H9 (cell line): ENCODE measurements at regions not wholly inside any gene's neighbourhood (a gene's known extent, or its start where the extent isn't known, plus 50 kb on each side); places are given as distances from the start of the nearest gene placed in this dataset.

Experiments used
- DNase-seq: peaks from one replicate; pipeline ENCODE4 v3.0.0-alpha.2; 2017
- H2AFZ ChIP-seq: one replicate; pipeline ENCODE4 v1.6.1; 2013; ENCODE audit warnings: mild to moderate bottlenecking, low read length, control low read depth, moderate library complexity
- H2AK5ac ChIP-seq: 2 replicates; pipeline ENCODE4 v1.6.1; 2013; ENCODE audit warnings: low read length, control low read depth, mixed read lengths; ENCODE audit not compliant: insufficient read length
- H2BK120ac ChIP-seq: one replicate; pipeline ENCODE4 v1.6.1; 2013; ENCODE audit warnings: low read depth, mild to moderate bottlenecking, low read length, control low read depth, inconsistent platforms; ENCODE audit not compliant: poor library complexity, severe bottlenecking
- H2BK12ac ChIP-seq: 2 replicates; pipeline ENCODE4 v1.6.1; 2013; ENCODE audit warnings: low read length, control low read depth, mixed read lengths, low read depth; ENCODE audit not compliant: insufficient read length
- H2BK15ac ChIP-seq: 2 replicates; pipeline ENCODE4 v1.6.1; 2013; ENCODE audit warnings: low read depth, low read length, control low read depth
- H2BK20ac ChIP-seq: one replicate; pipeline ENCODE4 v1.6.1; 2013; ENCODE audit warnings: low read depth, mild to moderate bottlenecking, low read length, control low read depth, inconsistent platforms; ENCODE audit not compliant: poor library complexity, severe bottlenecking
- H2BK5ac ChIP-seq: 2 replicates; pipeline ENCODE4 v1.6.1; 2013; ENCODE audit warnings: low read length, control low read depth, mixed read lengths; ENCODE audit not compliant: insufficient read length
- H3K14ac ChIP-seq: 2 replicates; pipeline ENCODE4 v1.6.1; 2013; ENCODE audit warnings: low read length, control low read depth; ENCODE audit not compliant: insufficient read depth
- H3K18ac ChIP-seq: 2 replicates; pipeline ENCODE4 v1.6.1; 2013; ENCODE audit warnings: low read depth, mild to moderate bottlenecking, mixed read lengths, low read length, control low read depth; ENCODE audit not compliant: insufficient read length
- H3K23ac ChIP-seq: 2 replicates; pipeline ENCODE4 v1.6.1; 2013; ENCODE audit warnings: low read length, control low read depth, mixed read lengths, low read depth; ENCODE audit not compliant: insufficient read length
- H3K23me2 ChIP-seq: 2 replicates; pipeline ENCODE4 v1.6.1; 2013; ENCODE audit warnings: low read depth, mild to moderate bottlenecking, mixed read lengths, low read length, control low read depth; ENCODE audit not compliant: insufficient read length, poor library complexity, severe bottlenecking
- H3K27ac ChIP-seq: 2 replicates; pipeline ENCODE4 v1.5.1; 2013; ENCODE audit warnings: low read length, control low read depth, mixed read lengths, low read depth; ENCODE audit not compliant: insufficient read length
- H3K27me3 ChIP-seq: 2 replicates; pipeline ENCODE4 v1.6.1; 2013; ENCODE audit warnings: low read length, control low read depth, inconsistent platforms; ENCODE audit not compliant: insufficient read depth
- H3K4ac ChIP-seq: 2 replicates; pipeline ENCODE4 v1.6.1; 2013; ENCODE audit warnings: low read depth, mild to moderate bottlenecking, control low read depth, inconsistent platforms, low read length, moderate library complexity
- H3K4me1 ChIP-seq: 2 replicates; pipeline ENCODE4 v1.6.1; 2013; ENCODE audit warnings: low read length, control low read depth, inconsistent platforms; ENCODE audit not compliant: insufficient read depth
- H3K4me2 ChIP-seq: 2 replicates; pipeline ENCODE4 v1.6.1; 2013; ENCODE audit warnings: low read length, control low read depth, mixed read lengths; ENCODE audit not compliant: insufficient read length, insufficient read depth
- H3K56ac ChIP-seq: 2 replicates; pipeline ENCODE4 v1.6.1; 2013; ENCODE audit warnings: low read depth, mild to moderate bottlenecking, mixed read lengths, low read length, control low read depth; ENCODE audit not compliant: insufficient read length
- H3K79me1 ChIP-seq: 2 replicates; pipeline ENCODE4 v1.6.1; 2013; ENCODE audit warnings: low read depth, mild to moderate bottlenecking, moderate library complexity, low read length, control low read depth, inconsistent platforms; ENCODE audit not compliant: insufficient read depth, poor library complexity, severe bottlenecking
- H3K79me2 ChIP-seq: 2 replicates; pipeline ENCODE4 v1.6.1; 2013; ENCODE audit warnings: low read length, control low read depth, inconsistent platforms; ENCODE audit not compliant: insufficient read depth
- H3K9ac ChIP-seq: 2 replicates; pipeline ENCODE4 v1.6.1; 2013; ENCODE audit warnings: low read length, control low read depth, mixed read lengths; ENCODE audit not compliant: insufficient read length; ENCODE audit errors: extremely low read depth
- H3K9me3 ChIP-seq: one replicate; pipeline ENCODE4 v1.6.1; 2013; ENCODE audit warnings: low read depth, low read length, inconsistent platforms; ENCODE audit not compliant: control insufficient read depth
- H3T11ph ChIP-seq: one replicate; pipeline ENCODE4 v1.6.1; 2013; ENCODE audit warnings: mild to moderate bottlenecking, low read length, control low read depth, inconsistent platforms
- H4K20me1 ChIP-seq: one replicate; pipeline ENCODE4 v1.6.1; 2013; ENCODE audit not compliant: control insufficient read depth, insufficient read length, insufficient read depth
- H4K5ac ChIP-seq: 2 replicates; pipeline ENCODE4 v1.6.1; 2013; ENCODE audit warnings: low read depth, mild to moderate bottlenecking, mixed read lengths, low read length, control low read depth; ENCODE audit not compliant: insufficient read length
- H4K8ac ChIP-seq: replicated peaks from 2 replicates; pipeline ENCODE4 v1.6.1; 2013; ENCODE audit warnings: low read length, control low read depth, mixed read lengths, low read depth; ENCODE audit not compliant: insufficient read length
- H4K91ac ChIP-seq: 2 replicates; pipeline ENCODE4 v1.6.1; 2013; ENCODE audit warnings: low read depth, mild to moderate bottlenecking, moderate library complexity, mixed read lengths, low read length, control low read depth; ENCODE audit not compliant: insufficient read length
- H3K27ac Mint-ChIP-seq, 3 experiments: 2 replicates in 2 of 3; 3 replicates in 1 of 3; pipeline ENCODE4 v1.8.0; 2020 to 2021; ENCODE audit warnings: mixed read lengths in 3 of 3, mild to moderate bottlenecking in 1 of 3, moderate library complexity in 1 of 3
- H3K27me3 Mint-ChIP-seq: 2 replicates; pipeline ENCODE4 v1.8.0; 2021; ENCODE audit warnings: low read depth, mild to moderate bottlenecking, moderate library complexity, mixed read lengths
- H3K36me3 Mint-ChIP-seq, 3 experiments: 2 replicates in 2 of 3; 3 replicates in 1 of 3; pipeline ENCODE4 v1.8.0; 2020 to 2021; ENCODE audit warnings: low read depth in 3 of 3, mixed read lengths in 3 of 3; ENCODE audit not compliant: insufficient read depth in 1 of 3
- H3K4me1 Mint-ChIP-seq, 2 experiments: 2 replicates each; pipeline ENCODE4 v1.8.0; 2020; ENCODE audit warnings: mixed read lengths in 2 of 2
- H3K4me3 Mint-ChIP-seq, 2 experiments: 2 replicates in 1 of 2; 3 replicates in 1 of 2; pipeline ENCODE4 v1.8.0; 2020 to 2021; ENCODE audit warnings: mild to moderate bottlenecking in 2 of 2, mixed read lengths in 2 of 2, moderate library complexity in 1 of 2
- H3K9me3 Mint-ChIP-seq, 2 experiments: 2 replicates in 1 of 2; 3 replicates in 1 of 2; pipeline ENCODE4 v1.8.0; 2020; ENCODE audit warnings: mild to moderate bottlenecking in 2 of 2, mixed read lengths in 2 of 2, moderate library complexity in 1 of 2
- WGBS: extraction: QIAGEN DNeasy Blood & Tissue Kit; methylation state at CpG from one replicate; pipeline ENCODE4 v1.1.7; 2013; ENCODE audit warnings: missing lambda C conversion rate, low lambda C conversion rate, mixed read lengths; ENCODE audit not compliant: insufficient read length; ENCODE audit errors: extremely low coverage; 5-methylcytosine and 5-hydroxymethylcytosine counted together
- TF ChIP-seq, protein P1 (sequence below): fragments of 200-600 bp; sonication (generic); conservative IDR thresholded peaks from 3 replicates; pipeline ENCODE4 v1.8.0; 2021; ENCODE audit warnings: antibody characterized with exemption, mild to moderate bottlenecking

DNA sequence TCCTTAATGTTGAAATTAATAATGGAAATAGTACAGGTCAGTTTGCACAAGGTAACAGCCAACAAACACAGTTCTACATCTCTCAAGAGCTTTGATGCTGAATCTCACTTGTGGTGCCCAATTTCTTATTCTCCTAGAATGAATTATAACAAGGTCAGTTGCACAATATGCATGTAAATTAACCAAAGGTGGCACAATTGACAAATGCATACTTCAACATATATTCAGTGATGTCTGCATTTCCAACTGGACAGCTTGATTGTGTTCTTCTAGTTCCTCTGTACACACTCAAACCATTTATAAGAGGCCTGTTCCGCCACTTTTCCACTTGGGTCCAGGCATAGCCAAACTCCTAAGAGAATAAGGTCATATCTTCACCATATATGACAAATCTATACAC lies 210.3 kb upstream of the EPHA5 start:
- Mint-ChIP-seq H3K4me1 (no peaks in the 10 kb centered on the region), H3K27me3 (no peaks in the 10 kb centered on the region), H3K27ac (no peak overlapping the region), H3K36me3 (no peaks in the 10 kb centered on the region; a peak in 1 of 7 replicates), H3K9me3 (peaks cover 3% of the 10 kb centered on the region in 2 experiments; a peak in 4 of 5 replicates), H3K4me3 (no peak overlapping the region)
- H3K14ac ChIP-seq = no peak overlapping the region
- H3T11ph ChIP-seq = no peak overlapping the region
- no CpG with 5 or more reads among the region's 1 CpG for whole genome bisulfite sequencing
- H3K9me3 ChIP-seq = no peaks in the 10 kb centered on the region
- no peak overlapping the region for H2BK12ac ChIP-seq
- H3K27ac ChIP-seq = no peak overlapping the region
- no peak overlapping the region for H3K18ac ChIP-seq
- H3K56ac ChIP-seq = no peak overlapping the region
- H3K79me1 ChIP-seq = no peaks in the 10 kb centered on the region
- H2BK120ac ChIP-seq = no peak overlapping the region
- H3K4me2 ChIP-seq = no peak overlapping the region
- no peak overlapping the region for H2BK15ac ChIP-seq
- TF ChIP-seq, protein P1, sequence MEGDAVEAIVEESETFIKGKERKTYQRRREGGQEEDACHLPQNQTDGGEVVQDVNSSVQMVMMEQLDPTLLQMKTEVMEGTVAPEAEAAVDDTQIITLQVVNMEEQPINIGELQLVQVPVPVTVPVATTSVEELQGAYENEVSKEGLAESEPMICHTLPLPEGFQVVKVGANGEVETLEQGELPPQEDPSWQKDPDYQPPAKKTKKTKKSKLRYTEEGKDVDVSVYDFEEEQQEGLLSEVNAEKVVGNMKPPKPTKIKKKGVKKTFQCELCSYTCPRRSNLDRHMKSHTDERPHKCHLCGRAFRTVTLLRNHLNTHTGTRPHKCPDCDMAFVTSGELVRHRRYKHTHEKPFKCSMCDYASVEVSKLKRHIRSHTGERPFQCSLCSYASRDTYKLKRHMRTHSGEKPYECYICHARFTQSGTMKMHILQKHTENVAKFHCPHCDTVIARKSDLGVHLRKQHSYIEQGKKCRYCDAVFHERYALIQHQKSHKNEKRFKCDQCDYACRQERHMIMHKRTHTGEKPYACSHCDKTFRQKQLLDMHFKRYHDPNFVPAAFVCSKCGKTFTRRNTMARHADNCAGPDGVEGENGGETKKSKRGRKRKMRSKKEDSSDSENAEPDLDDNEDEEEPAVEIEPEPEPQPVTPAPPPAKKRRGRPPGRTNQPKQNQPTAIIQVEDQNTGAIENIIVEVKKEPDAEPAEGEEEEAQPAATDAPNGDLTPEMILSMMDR = no peak
- no peak for DNase-seq
- no peak overlapping the region for H2AFZ ChIP-seq
- no peak overlapping the region for H4K91ac ChIP-seq
- no peak overlapping the region for H3K23ac ChIP-seq
- H3K27me3 ChIP-seq = no peaks in the 10 kb centered on the region
- H3K4me1 ChIP-seq = no peaks in the 10 kb centered on the region; the same call in 1 of the 2 replicates
- H3K23me2 ChIP-seq = no peaks in the 10 kb centered on the region
- H2BK5ac ChIP-seq = no peak overlapping the region
- no peak overlapping the region for H3K9ac ChIP-seq
- no peak overlapping the region for H4K8ac ChIP-seq
- no peak overlapping the region for H2BK20ac ChIP-seq
- no peak overlapping the region for H4K5ac ChIP-seq
- H3K79me2 ChIP-seq = no peaks in the 10 kb centered on the region
- no peak overlapping the region for H2AK5ac ChIP-seq
- H4K20me1 ChIP-seq = no peaks in the 10 kb centered on the region
- no peak overlapping the region for H3K4ac ChIP-seq
